ENCODE measurements at regions not wholly inside any gene's neighbourhood (a gene's known extent, or its start where the extent isn't known, plus 50 kb on each side); places are given as distances from the start of the nearest gene placed in this dataset.

DNA sequence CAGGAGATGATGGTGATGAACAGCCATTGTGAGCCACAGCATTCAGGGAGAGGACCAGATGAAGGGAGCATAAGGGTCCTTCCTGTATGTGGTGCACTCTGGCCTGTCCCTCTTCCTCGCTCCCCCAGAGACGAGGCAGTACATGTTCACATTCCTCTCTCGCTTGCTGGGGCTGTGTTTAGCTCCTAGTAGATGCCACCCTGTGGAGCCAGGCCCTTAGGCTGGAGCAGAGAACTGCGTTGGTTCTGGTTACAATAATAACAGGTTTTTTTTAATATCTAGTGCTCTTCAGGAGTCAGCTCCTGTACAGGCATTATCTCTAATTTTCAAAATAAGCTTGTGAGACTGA is 171.1 kb upstream of the MYT1L start:
- no peak overlapping the region for H3K27ac ChIP-seq (ENCODE audit: low read depth, low read length)
- H3K36me3 ChIP-seq (ENCODE audit: low read length): no peaks in the 10 kb centered on the region
- no peak overlapping the region for H3K9ac ChIP-seq (ENCODE audit: low read length)
- H3K79me2 ChIP-seq (ENCODE audit: insufficient read depth, low read length): no peaks in the 10 kb centered on the region
- H3K4me3 ChIP-seq (ENCODE audit: insufficient read depth, low read length, poor library complexity, severe bottlenecking): no peak overlapping the region
- H2AFZ ChIP-seq (ENCODE audit: low read depth, low read length, severe bottlenecking): no peak overlapping the region
- no peaks in the 10 kb centered on the region for H3K9me2 ChIP-seq (replicated peaks; ENCODE audit: insufficient read depth, low read length)
- no peaks in the 10 kb centered on the region for H3F3A ChIP-seq (ENCODE audit: insufficient read depth)
- H3K4me2 ChIP-seq (ENCODE audit: low read depth, low read length, poor library complexity, severe bottlenecking): no peak overlapping the region
- no peaks in the 10 kb centered on the region for H3K9me3 ChIP-seq (ENCODE audit: insufficient read depth, low read length)
- TF ChIP-seq, protein P1, sequence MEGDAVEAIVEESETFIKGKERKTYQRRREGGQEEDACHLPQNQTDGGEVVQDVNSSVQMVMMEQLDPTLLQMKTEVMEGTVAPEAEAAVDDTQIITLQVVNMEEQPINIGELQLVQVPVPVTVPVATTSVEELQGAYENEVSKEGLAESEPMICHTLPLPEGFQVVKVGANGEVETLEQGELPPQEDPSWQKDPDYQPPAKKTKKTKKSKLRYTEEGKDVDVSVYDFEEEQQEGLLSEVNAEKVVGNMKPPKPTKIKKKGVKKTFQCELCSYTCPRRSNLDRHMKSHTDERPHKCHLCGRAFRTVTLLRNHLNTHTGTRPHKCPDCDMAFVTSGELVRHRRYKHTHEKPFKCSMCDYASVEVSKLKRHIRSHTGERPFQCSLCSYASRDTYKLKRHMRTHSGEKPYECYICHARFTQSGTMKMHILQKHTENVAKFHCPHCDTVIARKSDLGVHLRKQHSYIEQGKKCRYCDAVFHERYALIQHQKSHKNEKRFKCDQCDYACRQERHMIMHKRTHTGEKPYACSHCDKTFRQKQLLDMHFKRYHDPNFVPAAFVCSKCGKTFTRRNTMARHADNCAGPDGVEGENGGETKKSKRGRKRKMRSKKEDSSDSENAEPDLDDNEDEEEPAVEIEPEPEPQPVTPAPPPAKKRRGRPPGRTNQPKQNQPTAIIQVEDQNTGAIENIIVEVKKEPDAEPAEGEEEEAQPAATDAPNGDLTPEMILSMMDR (IDR thresholded peaks at IDR 0.05; ENCODE audit: insufficient read depth, low read length, poor library complexity, severe bottlenecking): no peak
- no peak for TF ChIP-seq EZH2phosphoT487 (conservative IDR thresholded peaks at IDR 0.05; ENCODE audit: low read length)
- H4K20me1 ChIP-seq (ENCODE audit: low read depth, low read length): no peaks in the 10 kb centered on the region
- H3K27me3 ChIP-seq (ENCODE audit: low read length): no peaks in the 10 kb centered on the region

DNA sequence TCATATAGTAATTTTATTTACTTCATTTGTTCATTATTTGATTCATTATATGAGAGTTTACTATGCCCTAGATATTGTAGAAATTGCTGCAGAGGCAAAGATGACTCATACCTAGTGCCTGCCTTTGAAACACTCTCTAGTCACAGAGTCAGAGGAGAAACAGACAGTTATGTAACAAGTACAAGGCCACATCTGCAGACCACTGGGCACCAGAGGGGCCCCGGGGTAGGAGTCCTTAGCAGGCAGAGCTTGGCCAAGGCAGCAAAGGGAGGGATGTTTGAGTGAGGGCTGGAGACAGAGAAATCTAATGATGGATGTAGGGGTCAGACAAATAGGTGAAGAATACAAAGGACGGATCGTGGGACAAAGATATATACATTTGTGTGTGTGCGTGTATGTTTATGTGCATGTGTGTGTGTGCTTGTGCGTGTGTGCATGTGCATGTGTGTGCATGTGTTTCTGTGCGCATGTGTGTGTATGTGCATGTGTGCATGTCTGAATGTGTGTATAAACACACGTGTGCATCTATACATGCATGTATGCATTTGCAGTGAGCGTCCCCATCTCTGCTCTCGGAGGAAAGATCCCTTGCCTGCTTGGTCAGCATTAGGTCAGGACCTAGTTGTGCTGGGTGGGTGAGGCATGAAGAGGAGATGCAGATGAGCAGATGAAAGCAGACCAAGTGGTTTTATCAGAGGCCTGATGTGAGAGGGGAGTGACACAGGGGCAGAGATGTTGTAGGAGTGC is 170.6 kb upstream of the MYT1L start:
- no peak overlapping the region for H3K4me3 ChIP-seq (ENCODE audit: insufficient read depth, low read length, poor library complexity, severe bottlenecking)
- TF ChIP-seq, protein P1 (IDR thresholded peaks at IDR 0.05; ENCODE audit: insufficient read depth, low read length, poor library complexity, severe bottlenecking): no peak
- no peak for TF ChIP-seq EZH2phosphoT487 (conservative IDR thresholded peaks at IDR 0.05; ENCODE audit: low read length)
- no peak overlapping the region for H3K4me2 ChIP-seq (ENCODE audit: low read depth, low read length, poor library complexity, severe bottlenecking)
- H3F3A ChIP-seq (ENCODE audit: insufficient read depth): no peaks in the 10 kb centered on the region
- no peaks in the 10 kb centered on the region for H3K27me3 ChIP-seq (ENCODE audit: low read length)
- no peak overlapping the region for H2AFZ ChIP-seq (ENCODE audit: low read depth, low read length, severe bottlenecking)
- H4K20me1 ChIP-seq (ENCODE audit: low read depth, low read length): no peaks in the 10 kb centered on the region
- H3K9me2 ChIP-seq (replicated peaks; ENCODE audit: insufficient read depth, low read length): no peaks in the 10 kb centered on the region
- no peaks in the 10 kb centered on the region for H3K9me3 ChIP-seq (ENCODE audit: insufficient read depth, low read length)
- H3K27ac ChIP-seq (ENCODE audit: low read depth, low read length): no peak overlapping the region
- no peaks in the 10 kb centered on the region for H3K79me2 ChIP-seq (ENCODE audit: insufficient read depth, low read length)
- H3K36me3 ChIP-seq (ENCODE audit: low read length): no peaks in the 10 kb centered on the region
- H3K9ac ChIP-seq (ENCODE audit: low read length): no peak overlapping the region

DNA sequence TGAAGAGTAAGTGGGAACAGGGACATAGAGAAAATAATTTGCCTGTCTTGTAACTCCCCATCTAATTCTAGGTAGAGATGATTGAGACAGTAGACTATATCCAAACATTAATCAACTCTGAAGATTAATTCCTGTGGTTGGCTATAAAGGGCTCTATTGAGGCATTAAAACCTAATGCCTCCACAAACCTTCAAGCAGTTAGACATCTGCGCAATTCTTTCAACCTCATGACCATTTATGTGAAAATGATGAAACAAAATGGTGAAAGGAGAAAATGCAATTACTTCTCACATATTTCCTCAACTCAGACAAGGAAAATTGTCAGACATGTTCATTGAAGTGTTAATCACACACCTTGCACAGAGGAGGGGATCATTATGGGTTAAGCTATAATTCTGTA is 164.5 kb upstream of the MYT1L start:
- Histone ChIP-seq H3K9ac (ENCODE audit: low read length) (no peak overlapping the region), H2AFZ (ENCODE audit: low read depth, low read length, severe bottlenecking) (no peak overlapping the region), H3K79me2 (ENCODE audit: insufficient read depth, low read length) (no peaks in the 10 kb centered on the region), H3K9me2 (replicated peaks; ENCODE audit: insufficient read depth, low read length) (no peaks in the 10 kb centered on the region), H3K4me3 (ENCODE audit: insufficient read depth, low read length, poor library complexity, severe bottlenecking) (no peak overlapping the region), H3K4me2 (ENCODE audit: low read depth, low read length, poor library complexity, severe bottlenecking) (no peak overlapping the region), H3K27ac (ENCODE audit: low read depth, low read length) (no peak overlapping the region), H3K36me3 (ENCODE audit: low read length) (no peaks in the 10 kb centered on the region), H3F3A (ENCODE audit: insufficient read depth) (no peaks in the 10 kb centered on the region), H4K20me1 (ENCODE audit: low read depth, low read length) (no peaks in the 10 kb centered on the region), H3K9me3 (ENCODE audit: insufficient read depth, low read length) (no peaks in the 10 kb centered on the region), H3K27me3 (ENCODE audit: low read length) (no peaks in the 10 kb centered on the region)
- TF ChIP-seq EZH2phosphoT487 (conservative IDR thresholded peaks at IDR 0.05; ENCODE audit: low read length): no peak
- TF ChIP-seq, protein P1 (IDR thresholded peaks at IDR 0.05; ENCODE audit: insufficient read depth, low read length, poor library complexity, severe bottlenecking): no peak

Measured in SU-DHL-6 (cell line).